NCI-H2227 treated with DMSO at 0.1 percent for 48 hours (cell line): ENCODE measurements at regions not wholly inside any gene's neighbourhood (a gene's known extent, or its start where the extent isn't known, plus 50 kb on each side); places are given as distances from the start of the nearest gene placed in this dataset.
"Not testable (repeated sequence)": the region's sequence is repeated elsewhere in the genome, so short reads cannot be mapped to it uniquely, and the experiment has no call there.

Experiments
- DNase-seq: peaks from one replicate; lab custom pipeline; 2025; lab: John Stamatoyannopoulos, UW

DNA sequence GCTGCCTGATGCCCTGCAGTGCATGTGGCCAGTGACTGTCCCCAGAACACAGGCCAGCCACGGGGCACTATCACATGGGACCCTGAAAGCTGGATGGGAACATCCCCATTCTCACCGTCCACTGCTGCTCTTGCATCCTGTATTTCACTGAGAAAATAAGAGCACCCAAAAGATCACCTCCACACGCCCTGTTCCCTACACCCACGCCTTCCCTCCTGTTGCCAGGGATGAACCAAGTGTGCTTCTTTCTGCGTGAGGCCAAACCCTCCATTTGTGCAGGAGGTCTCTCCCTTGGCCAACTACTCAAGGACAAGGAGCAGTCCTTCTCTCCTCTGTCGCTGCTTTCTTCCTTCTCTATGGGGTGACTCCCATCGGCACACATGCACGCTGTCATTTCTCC, 118.3 kb downstream of the LRRC37A3 start:
- not testable (repeated sequence) for DNase-seq

DNA sequence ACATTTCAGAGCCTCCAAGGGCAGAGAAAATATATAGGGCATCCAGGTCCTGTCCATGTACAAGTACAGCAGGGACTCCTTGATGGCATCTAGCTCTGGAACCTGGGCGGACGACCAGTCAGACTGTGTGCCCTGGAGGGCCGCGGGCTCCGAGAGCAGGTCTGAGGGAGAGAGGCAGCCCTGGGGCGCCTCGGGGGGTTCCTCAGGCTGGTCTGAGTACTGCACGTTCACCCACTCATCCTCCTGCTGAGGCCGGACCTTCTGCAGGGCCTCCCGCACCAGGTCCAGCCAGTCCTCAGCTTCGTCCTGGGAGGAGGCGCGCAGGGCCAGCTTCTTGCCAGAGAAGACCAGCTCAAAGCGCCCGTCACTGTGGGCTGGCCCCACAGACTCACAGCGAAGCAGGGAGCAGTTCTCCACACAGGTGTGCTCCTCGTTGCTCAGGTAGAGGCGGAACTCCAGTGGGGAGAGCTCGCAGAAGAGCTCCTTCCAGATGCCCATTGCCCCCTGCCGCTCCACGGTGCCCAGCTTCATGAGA, 118.8 kb downstream of the LRRC37A3 start:
- DNase-seq, result not testable (repeated sequence)

DNA sequence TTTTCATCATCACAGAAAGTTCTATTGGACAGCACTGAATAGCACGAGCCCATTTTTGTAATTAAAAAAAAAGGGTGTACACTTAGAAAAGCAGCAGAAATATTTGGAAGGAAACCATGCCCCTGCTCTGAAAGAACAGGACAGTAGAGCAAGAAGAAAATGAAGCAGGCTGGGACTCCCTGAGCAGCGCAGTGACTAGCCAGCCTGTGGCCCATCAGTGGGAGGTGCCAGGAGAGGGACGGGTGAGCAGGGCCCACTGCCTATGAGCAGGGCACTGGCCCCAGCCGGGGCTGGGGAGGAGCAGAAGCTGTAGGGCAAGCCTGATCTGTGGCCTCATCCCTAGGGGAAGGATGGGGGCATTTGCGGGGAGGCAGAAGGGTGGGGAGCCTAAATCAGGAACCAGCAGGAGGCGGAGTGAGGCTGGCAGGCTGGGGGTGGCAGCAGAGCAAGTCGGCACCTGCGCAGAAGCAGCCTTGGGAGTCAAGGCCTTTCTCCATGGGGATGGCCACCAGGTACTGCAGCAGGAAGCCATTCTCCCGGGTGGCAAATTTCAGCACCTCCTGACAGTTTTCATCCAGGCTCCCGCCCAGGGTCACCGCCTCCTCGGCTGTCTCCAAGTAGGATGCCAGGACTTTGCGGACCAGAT, 119.6 kb downstream of the LRRC37A3 start:
- DNase-seq, result not testable (repeated sequence)

DNA sequence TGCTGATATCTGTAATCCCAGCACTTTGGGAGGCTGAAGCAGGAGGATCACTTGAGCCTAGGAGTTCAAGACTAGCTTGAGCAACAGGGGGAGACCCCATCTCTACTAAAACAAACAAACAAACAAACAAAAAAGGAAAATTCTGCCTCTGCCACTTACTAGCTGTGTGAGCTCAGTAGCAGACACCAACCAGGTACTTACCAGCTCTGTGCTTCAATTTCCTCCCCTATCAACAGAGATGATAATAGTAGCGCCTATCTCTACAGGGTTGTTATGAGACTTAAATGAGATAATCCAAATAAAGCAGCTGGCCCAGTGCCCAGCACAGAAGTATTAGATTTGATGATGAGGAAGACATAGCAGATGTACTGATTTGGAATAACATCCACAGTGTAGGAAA, 120.3 kb downstream of the LRRC37A3 start:
- not testable (repeated sequence) for DNase-seq

DNA sequence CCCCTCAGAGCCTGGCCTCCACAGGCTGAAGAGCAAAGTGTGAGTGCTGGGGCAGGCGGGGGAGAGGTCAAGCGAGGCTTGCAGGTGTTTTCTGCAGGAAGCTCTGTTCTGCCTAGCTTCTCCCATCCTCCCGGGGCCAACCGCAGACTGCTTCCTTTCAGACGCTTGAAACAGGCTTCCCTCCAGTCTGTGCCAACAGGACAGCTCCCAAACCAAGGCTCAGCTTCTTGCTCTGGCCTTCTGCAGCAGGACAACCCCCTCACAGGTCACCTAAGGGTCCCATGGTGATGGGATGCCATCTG, 120.8 kb downstream of the LRRC37A3 start:
- not testable (repeated sequence) for DNase-seq

DNA sequence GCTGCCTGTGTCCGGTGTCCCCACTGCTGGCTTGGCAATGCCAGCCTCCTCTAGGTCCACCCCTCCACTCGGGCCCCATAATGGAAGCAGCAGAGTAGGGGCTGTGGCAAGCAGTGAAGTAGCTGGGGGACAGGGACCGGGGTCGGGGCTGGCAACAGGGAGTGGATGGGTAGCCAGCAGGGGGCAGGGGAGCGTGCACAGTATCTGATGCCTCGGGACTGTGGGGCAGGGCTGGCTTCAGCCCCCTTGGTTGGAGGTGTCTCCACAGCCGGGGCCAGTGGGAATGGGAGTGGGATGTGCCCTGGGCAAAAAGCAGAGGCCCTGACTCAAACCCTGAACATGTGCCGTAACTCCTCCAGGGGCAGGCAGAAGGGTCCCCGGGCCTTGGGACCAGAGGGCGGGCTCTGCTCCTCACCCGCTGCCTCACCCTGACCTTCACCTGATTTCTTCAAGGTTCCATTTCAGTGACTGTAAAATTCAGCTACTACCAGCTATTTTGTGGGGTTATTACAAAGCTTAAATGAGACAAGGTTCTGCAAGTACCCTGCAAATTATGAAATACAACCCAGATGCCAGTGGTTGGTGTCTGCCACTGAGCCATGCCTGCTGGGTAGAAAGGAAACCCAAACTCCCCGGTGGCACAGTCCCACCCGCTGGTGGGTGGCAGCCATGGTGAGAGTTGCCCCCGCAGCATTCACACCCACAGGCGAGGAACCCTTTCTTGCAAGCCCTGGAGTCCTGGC, 121.4 kb downstream of the LRRC37A3 start:
- not testable (repeated sequence) for DNase-seq

DNA sequence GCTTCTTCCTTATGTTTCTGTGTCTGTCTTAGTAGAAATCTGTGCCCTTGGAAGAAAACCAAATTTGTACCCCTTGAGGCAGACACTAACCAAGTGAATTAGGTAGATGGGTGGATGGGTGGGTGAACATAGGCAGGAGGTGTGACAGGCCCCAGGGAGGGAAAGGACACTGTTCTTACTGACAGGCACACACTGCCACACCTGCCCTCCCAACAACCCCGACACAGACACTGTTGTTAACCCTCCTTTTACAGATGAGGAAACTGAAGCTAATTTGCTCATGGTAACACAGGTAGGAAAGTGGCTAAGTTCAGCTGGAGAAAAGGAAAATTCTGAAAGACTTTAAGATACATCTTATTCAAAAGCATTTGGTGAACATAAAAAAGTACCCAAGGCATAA, 123.9 kb downstream of the LRRC37A3 start:
- not testable (repeated sequence) for DNase-seq

DNA sequence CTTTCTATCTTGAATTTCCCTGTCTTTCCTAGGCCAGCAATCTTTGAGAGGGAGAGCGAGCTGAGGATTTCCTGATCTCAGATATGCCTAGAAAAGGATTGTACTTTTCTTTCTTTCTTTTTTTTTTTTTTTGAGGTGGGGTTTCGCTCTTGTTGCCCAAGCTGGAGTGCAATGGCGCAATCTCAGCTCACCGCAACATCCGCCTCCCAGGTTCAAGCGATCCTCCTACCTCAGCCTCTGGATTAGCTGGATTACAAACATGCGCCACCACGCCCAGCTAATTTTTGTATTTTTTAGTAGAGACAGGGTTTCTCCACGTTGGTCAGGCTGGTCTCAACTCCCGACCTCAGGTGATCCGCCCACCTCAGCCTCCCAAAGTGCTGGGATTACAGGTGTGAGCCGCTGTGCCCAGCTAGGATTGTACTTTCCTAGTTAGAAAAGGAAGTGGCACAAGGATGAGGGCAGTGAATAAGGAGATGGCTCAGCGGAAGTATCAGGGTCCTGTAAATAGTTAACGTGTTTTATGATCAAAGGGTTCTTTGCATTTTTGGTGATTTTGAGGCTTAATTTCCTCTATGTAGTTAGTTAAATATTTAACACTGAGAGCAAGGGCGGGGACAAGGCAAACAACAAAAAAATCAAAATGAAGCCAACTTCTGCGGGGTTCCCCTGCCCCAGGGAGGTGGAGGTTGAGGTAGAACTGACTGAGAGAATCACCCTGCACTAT, 124.6 kb downstream of the LRRC37A3 start:
- DNase-seq, result not testable (repeated sequence)

DNA sequence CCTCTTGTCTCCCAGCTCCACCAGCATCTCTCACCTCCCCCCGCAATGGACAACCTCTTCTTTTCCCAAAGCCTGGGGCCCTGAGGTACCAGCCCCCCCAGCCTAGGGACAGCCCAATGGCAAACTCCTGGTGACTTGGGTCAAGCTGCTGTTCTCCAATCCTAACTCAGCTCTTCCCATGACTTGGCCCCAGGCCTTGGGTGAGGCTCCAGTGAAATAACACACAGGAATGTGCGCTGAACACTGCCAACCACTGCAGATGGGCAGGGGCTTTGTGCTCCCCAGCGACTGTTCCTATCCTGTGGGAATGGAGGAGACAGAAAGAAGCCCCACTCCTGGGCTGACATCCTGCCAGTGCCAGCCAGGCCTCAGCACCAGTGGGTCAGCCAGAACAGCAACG, 125.2 kb downstream of the LRRC37A3 start:
- not testable (repeated sequence) for DNase-seq

DNA sequence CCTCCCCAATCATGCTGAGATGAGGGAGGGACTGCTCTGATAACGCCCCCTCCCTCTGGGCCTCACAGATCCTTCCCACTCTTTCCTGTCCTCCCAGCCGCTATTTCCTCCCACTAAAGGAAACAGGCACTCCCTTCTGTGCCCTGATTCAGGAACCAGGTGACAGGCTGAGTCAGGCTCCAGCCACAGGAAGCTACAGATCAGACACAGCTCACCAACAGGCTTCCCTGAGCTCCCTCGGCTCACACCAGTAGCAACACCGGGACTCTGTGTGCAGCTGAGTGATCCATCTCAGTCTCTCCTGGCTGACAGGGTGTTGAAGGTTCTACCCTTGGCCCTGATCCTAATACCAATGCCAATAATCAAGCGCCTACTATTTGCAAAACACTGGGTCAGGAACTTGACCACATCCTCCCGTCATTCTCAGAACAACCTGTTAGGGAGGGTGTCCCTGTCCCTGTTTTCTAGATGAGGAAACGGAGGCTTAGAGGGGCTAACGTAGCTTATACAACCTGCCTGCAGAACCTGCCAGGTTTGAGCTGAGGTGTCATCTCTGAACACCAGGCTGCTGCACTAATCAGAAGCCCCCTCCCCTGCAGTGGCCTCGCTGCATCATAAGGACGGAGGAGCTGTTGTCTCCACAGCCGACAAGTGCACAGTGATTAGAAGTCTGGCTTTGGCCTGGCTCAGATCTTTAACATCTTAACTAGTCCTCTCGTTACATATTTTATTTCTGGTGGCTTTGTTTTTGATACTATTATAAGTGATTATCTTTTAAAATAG, 126.3 kb downstream of the LRRC37A3 start:
- not testable (repeated sequence) for DNase-seq

DNA sequence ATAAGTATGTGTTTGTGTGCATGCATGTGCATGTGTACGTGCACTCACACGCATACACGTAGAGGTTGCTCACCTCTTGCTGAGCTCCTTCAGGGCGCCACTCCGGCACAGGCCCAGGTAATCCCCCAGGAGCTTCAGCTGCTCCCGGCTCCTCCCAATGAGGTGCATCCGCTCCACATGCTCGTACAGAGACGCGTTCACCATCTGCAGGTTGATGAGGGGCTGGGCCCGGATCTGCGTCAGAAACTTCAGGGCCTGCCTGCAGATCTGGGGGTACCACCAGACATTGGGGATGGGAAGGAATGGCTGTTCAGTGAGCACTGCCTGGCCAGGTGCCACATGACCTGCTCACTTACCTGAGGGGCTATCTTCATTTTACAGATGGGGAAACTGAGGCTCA, 127.0 kb downstream of the LRRC37A3 start:
- not testable (repeated sequence) for DNase-seq

DNA sequence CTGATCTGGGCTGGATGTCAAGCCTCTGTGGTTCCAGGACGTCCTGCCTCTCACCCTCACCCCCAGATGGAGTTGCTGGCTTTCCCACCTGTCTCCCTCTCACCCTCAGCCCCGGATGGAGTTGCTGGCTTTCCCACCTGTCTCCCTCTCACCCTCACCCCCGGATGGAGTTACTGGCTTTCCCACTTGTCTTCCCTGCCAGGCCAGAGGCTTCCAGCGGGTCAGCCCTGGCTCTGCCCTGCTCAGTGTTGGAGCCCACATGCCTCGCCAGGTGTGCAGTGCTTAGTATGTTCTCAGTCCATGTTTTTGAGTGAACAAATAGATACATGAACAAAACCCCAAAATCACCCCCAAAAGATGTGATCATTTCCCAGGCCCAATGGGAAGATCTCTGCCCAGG, 127.6 kb downstream of the LRRC37A3 start:
- not testable (repeated sequence) for DNase-seq

DNA sequence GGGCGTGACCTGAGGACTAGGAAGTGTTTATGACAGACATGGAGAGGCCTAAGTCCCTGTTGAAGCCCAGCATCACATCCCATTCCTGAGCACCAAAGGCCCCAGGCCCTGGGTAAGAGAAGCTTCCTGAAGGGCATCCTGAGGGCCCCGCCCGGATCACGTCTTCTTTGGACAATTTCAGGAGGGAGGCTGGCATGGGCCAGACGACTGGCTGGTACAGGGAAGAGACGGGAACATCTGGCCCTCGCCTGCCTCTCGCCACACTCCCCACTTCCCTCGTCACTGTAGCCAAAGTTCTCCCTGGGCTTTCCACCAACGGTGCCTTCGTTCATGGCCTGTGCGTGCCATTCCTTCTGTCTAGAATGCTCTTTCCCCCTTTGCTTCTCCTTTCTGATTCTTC, 128.1 kb downstream of the LRRC37A3 start:
- not testable (repeated sequence) for DNase-seq

DNA sequence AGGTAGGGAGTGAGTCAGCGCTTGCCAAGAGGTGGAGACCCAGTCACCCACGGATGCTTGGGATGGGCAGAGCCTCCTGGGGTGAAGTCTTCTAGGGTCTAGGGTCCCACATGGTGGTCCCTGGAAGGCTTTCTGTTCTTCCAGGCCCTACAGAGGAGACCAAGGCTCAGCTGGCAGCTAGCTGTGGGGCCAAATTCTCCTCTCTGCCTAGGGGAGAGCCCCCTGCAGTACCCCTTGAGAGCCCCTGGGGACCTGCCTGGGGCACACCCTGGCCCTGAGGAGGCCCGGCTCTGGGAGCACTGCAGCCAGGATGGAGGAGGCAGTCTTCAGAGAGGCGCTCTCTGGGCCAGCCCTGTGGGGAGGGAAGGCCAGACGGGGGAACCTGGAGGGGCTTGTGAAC, 128.6 kb upstream of the SMURF2 start:
- DNase-seq, result not testable (repeated sequence)

DNA sequence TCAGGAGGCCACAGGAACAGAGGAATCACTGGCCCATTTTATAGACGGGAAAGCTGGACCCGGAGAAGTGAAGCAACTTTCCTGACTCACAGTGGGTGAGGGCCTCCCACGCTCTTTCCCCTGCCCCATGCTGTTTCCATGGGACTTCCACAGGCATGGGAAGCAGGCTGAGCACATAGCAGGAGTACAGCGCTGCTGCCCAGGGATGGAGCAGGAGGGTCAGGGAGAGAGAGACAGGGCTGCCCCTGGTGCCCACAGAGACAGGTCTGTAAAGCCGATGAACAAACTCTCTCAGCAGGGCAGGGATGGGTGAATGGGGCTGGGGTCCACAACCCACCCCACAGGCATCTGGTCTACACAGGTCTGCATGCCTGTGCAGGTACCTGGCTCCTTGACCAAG, 128.1 kb upstream of the SMURF2 start:
- not testable (repeated sequence) for DNase-seq

DNA sequence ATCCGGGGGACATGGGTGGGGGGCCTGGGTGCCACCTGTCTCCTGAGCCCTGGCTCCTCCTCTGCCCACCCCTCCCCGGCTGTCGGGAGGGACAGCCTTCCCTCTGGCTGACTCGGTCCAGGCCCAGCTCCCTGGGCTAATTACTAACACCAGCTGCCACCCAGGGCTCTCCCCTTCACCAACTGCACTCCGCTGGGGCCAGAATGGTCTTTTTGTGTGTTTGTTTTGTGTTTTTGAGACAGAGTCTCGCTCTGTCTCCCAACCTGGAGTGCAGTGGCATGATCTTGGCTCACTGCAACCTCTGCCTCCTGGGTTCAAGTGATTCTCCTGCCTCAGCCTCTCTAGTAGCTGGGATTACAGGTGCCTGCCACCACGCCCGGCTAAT, 126.9 kb upstream of the SMURF2 start:
- not testable (repeated sequence) for DNase-seq

DNA sequence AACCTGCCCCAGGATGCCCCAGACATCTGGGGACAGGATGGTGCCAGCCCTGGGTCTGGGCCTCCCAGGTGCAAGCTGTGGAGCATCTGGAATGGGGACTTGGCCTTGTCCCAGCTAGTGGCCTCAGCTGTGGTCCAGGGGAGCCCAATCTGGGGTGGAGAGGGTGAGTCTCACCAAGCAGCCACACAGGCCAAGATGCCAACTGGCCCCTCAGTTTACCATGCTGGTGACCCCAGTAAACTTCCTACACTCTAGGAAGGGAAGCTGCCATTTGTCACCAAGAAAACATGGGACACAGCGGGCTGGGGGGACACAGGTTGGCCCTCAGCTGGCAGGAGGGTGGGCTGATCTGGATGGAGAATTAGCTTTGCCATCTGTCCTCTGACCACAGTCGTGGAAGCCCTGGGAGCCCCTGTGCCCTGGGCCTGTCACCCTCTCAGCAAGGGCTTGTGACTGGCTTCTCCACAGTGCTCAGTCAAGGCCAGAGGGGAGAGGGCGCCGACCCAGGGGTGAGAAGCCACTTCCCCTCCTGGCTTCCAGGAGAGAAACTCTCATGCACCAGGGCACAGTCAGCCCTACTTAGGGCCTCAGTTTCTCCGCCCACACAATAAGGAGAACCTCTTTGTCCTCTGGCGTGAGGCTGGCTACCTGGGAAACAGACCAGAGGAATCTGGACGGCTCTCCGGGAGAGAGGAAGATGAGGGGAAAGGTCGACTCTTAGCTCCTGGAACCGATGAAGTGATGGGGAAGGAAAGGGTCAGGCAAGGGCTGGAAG, 126.4 kb upstream of the SMURF2 start:
- DNase-seq, result no peak

DNA sequence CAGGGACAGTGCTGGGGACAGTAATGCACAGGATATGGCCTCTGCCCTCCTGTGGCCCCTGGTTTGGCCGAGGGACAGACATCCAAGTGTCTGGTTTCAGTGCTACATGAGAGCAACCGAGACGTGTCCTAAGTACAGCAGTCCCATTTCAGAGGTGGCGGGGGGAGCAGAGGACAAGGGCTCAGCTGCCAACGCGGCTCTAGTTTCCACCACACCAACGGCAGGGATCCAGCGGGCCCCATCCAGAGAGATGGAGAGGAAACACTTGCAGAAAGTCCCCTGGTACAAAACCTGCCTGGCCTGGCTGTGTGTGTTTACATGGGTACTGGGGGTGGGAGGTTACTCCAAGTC, 125.8 kb upstream of the SMURF2 start:
- DNase-seq, result no peak

DNA sequence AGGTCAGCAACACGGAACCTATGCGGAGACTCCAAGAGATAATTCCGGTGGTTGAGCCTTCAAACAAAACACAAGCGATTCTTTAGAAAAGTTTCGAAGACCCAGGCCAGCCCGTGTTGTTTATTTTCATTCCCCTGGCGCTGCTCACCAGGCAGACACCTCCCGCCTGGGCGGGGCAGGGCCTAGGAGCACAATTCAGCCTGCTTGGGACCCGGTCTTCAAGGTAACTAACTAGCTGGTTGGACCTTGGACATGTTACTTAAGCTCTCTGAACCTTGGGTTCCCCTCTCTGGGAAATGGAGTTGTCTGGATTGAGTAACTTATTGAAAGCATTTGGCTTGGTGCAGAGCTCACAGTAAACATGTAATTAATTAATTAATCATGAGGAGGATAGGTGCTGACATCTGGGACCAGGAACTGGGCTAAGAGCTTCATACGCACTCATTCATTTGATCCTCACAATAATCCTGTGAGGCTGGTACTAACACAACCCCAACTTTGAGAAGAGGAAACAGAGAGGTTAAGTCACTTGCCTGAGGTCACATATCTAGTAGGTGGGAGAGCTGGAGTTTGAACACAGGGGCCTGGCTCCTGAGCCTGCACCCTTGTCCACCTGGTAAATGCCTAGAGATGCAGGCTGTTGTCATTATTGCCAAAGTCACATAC, 125.3 kb upstream of the SMURF2 start:
- DNase-seq, result no peak

DNA sequence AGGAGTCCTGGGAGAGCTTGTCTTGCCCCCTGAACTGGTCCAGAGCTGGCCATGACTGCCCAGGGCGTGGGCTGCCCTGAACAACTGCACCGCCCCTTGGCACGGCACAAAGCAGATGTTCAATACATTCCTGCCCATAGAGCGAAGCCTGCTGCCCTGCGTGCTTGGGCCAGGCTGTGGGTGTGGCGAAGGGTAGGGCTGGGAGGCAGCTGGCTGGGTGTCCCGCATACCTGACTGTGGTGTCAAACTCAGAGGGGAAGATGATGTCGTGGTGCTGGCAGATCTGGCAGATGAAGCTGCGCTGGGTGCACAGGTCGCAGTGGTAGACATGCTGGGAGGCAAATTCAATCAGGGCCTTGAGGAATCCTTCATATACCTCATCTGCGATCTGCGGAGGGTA, 124.2 kb upstream of the SMURF2 start:
- no peak for DNase-seq

DNA sequence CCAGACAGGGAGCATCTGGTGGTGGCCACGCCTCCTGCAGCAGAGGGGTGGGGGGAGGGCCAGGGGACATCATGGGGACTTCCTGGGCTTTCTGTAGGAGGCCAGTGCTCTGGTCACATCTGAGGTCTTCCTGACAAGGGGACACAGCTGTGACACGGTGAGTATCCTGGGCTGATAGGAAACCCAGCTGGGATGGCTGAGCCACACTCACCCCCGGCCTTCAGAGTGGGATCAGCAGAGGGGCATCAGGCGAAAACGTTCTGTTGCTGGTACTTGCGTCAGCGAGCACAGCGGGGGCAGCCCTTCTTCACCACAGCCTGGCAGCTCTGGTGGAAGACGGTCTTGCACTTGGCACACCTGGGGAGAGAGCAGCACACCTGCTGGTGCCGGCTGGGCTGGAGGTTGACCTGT, 122.9 kb upstream of the SMURF2 start:
- DNase-seq, result no peak
